GM21381 (cell line): ENCODE measurements at regions not wholly inside any gene's neighbourhood (a gene's known extent, or its start where the extent isn't known, plus 50 kb on each side); places are given as distances from the start of the nearest gene placed in this dataset.

ENCODE experiments used
- ATAC-seq: cut with Tn5 transposase; IDR thresholded peaks from one replicate; pipeline ENCODE4 v1.9.1; 2021; ENCODE audit warnings: mild to moderate bottlenecking, moderate library complexity; ENCODE audit not compliant: unreplicated experiment

- ATAC-seq: no peak
Observed at GRCh38 chr5:164728733-164729132, 1223.3 kb downstream of the MAT2B start.

GRCh38 chr5:164735334-164735733, 1229.9 kb downstream of the MAT2B start:
- ATAC-seq: no peak

- peak; percentile 32 for ATAC-seq
Observed at GRCh38 chr5:164741376-164741775, 1236.0 kb downstream of the MAT2B start.

GRCh38 chr5:164742025-164742424, 1236.6 kb downstream of the MAT2B start:
- ATAC-seq: peak; percentile 93

GRCh38 chr5:164746723-164747122, 1241.3 kb downstream of the MAT2B start:
- no peak for ATAC-seq

- ATAC-seq: no peak
Observed at GRCh38 chr5:164747371-164747770, 1242.0 kb downstream of the MAT2B start.

- peak; percentile 91 for ATAC-seq
Observed at GRCh38 chr5:164748861-164749260, 1243.4 kb downstream of the MAT2B start.

GRCh38 chr5:164753434-164753833, 1248.0 kb downstream of the MAT2B start:
- no peak for ATAC-seq

- no peak for ATAC-seq
Observed at GRCh38 chr5:164763206-164763605, 1257.8 kb downstream of the MAT2B start.

GRCh38 chr5:164772122-164772521, 1266.7 kb downstream of the MAT2B start:
- ATAC-seq: no peak

- ATAC-seq: no peak
Observed at GRCh38 chr5:164784230-164784629, 1278.8 kb downstream of the MAT2B start.

GRCh38 chr5:164798110-164798509, 1292.7 kb downstream of the MAT2B start:
- no peak for ATAC-seq

- no peak for ATAC-seq
Observed at GRCh38 chr5:164799391-164799790, 1294.0 kb downstream of the MAT2B start.

GRCh38 chr5:164801910-164802309, 1296.5 kb downstream of the MAT2B start:
- no peak for ATAC-seq

- peak; percentile 93 for ATAC-seq
Observed at GRCh38 chr5:164809821-164810220, 1304.4 kb downstream of the MAT2B start.

- no peak for ATAC-seq
Observed at GRCh38 chr5:164818445-164818844, 1313.0 kb downstream of the MAT2B start.

- no peak for ATAC-seq
Observed at GRCh38 chr5:164824671-164825070, 1319.3 kb downstream of the MAT2B start.

- no peak for ATAC-seq
Observed at GRCh38 chr5:164832516-164832915, 1327.1 kb downstream of the MAT2B start.

GRCh38 chr5:164844348-164844747, 1338.9 kb downstream of the MAT2B start:
- no peak for ATAC-seq

GRCh38 chr5:164860896-164861295, 1355.5 kb downstream of the MAT2B start:
- no peak for ATAC-seq

GRCh38 chr5:164861610-164862009, 1356.2 kb downstream of the MAT2B start:
- no peak for ATAC-seq

- ATAC-seq: peak; percentile 50
Observed at GRCh38 chr5:164868761-164869160, 1363.3 kb downstream of the MAT2B start.

- peak; percentile 45 for ATAC-seq
Observed at GRCh38 chr5:164869325-164869724, 1363.9 kb downstream of the MAT2B start.

- ATAC-seq: no peak
Observed at GRCh38 chr5:164876793-164877192, 1371.4 kb downstream of the MAT2B start.
